Thoracic aorta (tissue), 2 donors: ENCODE measurements at regions not wholly inside any gene's neighbourhood (a gene's known extent, or its start where the extent isn't known, plus 50 kb on each side); places are given as distances from the start of the nearest gene placed in this dataset.

ENCODE experiments used
- ATAC-seq: fragments of 150-250 bp; one replicate; pipeline ENCODE4 v1.8.0; 2017; ENCODE audit warnings: low read depth; ENCODE audit not compliant: insufficient number of reproducible peaks, low FRiP score
- DNase-seq: peaks from one replicate; pipeline ENCODE4 v3.0.0-alpha.2; 2020; ENCODE audit warnings: low spot score
- H3K27ac ChIP-seq, 2 donors: fragments of 200-600 bp; sonication (generic); 1 replicate in 1 of 2; 2 replicates in 1 of 2; pipeline ENCODE4 v1.5.1; 2016; ENCODE audit warnings: mild to moderate bottlenecking in 2 of 2, moderate library complexity in 2 of 2
- H3K27me3 ChIP-seq: fragments of 200-600 bp; sonication (generic); replicated peaks from 2 replicates; pipeline ENCODE4 v1.6.0; 2016; ENCODE audit warnings: mild to moderate bottlenecking; ENCODE audit not compliant: insufficient read depth
- H3K36me3 ChIP-seq: fragments of 200-600 bp; sonication (generic); one replicate; pipeline ENCODE4 v1.5.1; 2016
- H3K4me1 ChIP-seq, 2 donors: fragments of 200-600 bp; sonication (generic); 1 replicate in 1 of 2; 2 replicates in 1 of 2; pipeline versions ENCODE4 v1.5.1 to v1.6.0; 2016; ENCODE audit warnings: low read depth in 2 of 2, mild to moderate bottlenecking in 1 of 2; ENCODE audit not compliant: control insufficient read depth in 1 of 2
- H3K4me3 ChIP-seq: fragments of 200-600 bp; sonication (generic); 2 replicates; pipeline ENCODE4 v1.5.1; 2016; ENCODE audit warnings: mild to moderate bottlenecking
- H3K9me3 ChIP-seq: fragments of 200-600 bp; sonication (generic); 2 replicates; pipeline ENCODE4 v1.5.1; 2016
- CTCF ChIP-seq: fragments of 200-600 bp; sonication (generic); IDR thresholded peaks from one replicate; pipeline ENCODE4 v1.5.1; 2019; ENCODE audit warnings: antibody characterized with exemption

GRCh38 chr17:6941989-6942388 is 53.9 kb upstream of the ALOX12 start:
- no peaks in the 10 kb centered on the region for H3K4me1 ChIP-seq
- H3K36me3 ChIP-seq: no peaks in the 10 kb centered on the region
- H3K27ac ChIP-seq: no peak overlapping the region
- no peak for ATAC-seq
- H3K9me3 ChIP-seq: no peaks in the 10 kb centered on the region
- DNase-seq: no peak
- H3K4me3 ChIP-seq: no peak overlapping the region
- H3K27me3 ChIP-seq: no peaks in the 10 kb centered on the region
- TF ChIP-seq CTCF: no peak

GRCh38 chr17:6943406-6943805 is 52.4 kb upstream of the ALOX12 start:
- no peak overlapping the region for H3K27ac ChIP-seq
- no peaks in the 10 kb centered on the region for H3K36me3 ChIP-seq
- H3K4me1 ChIP-seq: no peaks in the 10 kb centered on the region
- H3K27me3 ChIP-seq: no peaks in the 10 kb centered on the region
- TF ChIP-seq CTCF: no peak
- H3K9me3 ChIP-seq: no peaks in the 10 kb centered on the region
- H3K4me3 ChIP-seq: no peak overlapping the region
- ATAC-seq: no peak
- DNase-seq: no peak
